Adipocyte (in vitro differentiated cells): ENCODE measurements at regions not wholly inside any gene's neighbourhood (a gene's known extent, or its start where the extent isn't known, plus 50 kb on each side); places are given as distances from the start of the nearest gene placed in this dataset.

Experiments
- DNase-seq: peaks from one replicate; pipeline ENCODE4 v3.0.0-alpha.2; 2015; ENCODE audit warnings: low read depth
- H3K27me3 ChIP-seq: replicated peaks from 2 replicates; pipeline ENCODE4 v1.7.0; 2013; ENCODE audit warnings: mild to moderate bottlenecking, low read length, moderate library complexity; ENCODE audit not compliant: control insufficient read depth, insufficient read depth
- H3K36me3 ChIP-seq: 2 replicates; pipeline ENCODE4 v1.7.0; 2013; ENCODE audit warnings: low read length, mild to moderate bottlenecking, moderate library complexity; ENCODE audit not compliant: control insufficient read depth, insufficient read depth, severe bottlenecking
- H3K4me1 ChIP-seq: 2 replicates; pipeline ENCODE4 v1.7.0; 2013; ENCODE audit warnings: mild to moderate bottlenecking, low read length, moderate library complexity; ENCODE audit not compliant: control insufficient read depth, insufficient read depth
- H3K4me3 ChIP-seq: 2 replicates; pipeline ENCODE4 v1.7.0; 2013; ENCODE audit warnings: mild to moderate bottlenecking, low read length, moderate library complexity
- H3K9ac ChIP-seq: 2 replicates; pipeline ENCODE4 v1.7.0; 2013; ENCODE audit warnings: mild to moderate bottlenecking, low read length, moderate library complexity
- H3K9me3 ChIP-seq: 2 replicates; pipeline ENCODE4 v1.7.0; 2013; ENCODE audit warnings: mild to moderate bottlenecking, low read length, moderate library complexity; ENCODE audit not compliant: control insufficient read depth

DNA sequence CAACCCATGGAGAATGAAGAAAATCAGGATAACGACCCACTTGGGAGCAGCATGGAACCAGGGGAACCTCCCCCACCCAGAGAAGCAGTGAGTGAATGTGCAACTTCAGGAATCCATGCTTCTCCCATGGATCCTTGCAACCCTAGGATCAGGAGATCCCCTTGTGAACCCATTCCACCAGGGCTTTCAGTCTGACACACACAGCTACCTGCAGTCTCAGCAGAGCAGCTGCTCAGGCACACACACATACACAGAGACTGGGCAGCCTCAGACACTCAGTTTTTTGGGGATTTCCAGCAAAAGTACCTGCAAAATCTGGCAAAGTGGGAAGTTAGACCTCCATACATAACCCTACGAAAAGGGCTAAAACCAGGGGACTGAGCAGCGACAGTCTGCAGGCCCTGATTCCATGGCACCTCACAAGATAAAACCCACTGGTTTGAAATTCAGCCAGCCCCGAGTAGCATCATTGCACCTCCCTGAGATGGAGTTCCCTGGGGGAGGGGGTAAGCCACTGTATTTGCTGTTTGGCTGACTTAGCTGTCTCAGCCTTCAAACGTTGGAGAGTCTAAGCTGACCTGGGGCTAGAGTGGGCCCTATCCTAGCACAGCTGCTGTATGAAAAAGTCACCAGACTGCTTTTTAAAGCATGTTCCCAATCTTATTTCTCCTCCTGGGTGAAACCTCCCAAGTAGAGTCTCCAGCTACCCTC, 737.5 kb upstream of the NDST4 start:
- H3K36me3 ChIP-seq: no peaks in the 10 kb centered on the region
- no peak for DNase-seq
- no peak overlapping the region for H3K9ac ChIP-seq
- no peaks in the 10 kb centered on the region for H3K27me3 ChIP-seq
- H3K9me3 ChIP-seq: no peaks in the 10 kb centered on the region
- H3K4me3 ChIP-seq: no peak overlapping the region
- no peaks in the 10 kb centered on the region for H3K4me1 ChIP-seq

GRCh38 chr4:115844180-115844579, 730.8 kb upstream of the NDST4 start:
- H3K4me3 ChIP-seq: no peak overlapping the region
- H3K27me3 ChIP-seq: no peaks in the 10 kb centered on the region
- DNase-seq: no peak
- H3K36me3 ChIP-seq: no peaks in the 10 kb centered on the region
- H3K4me1 ChIP-seq: no peaks in the 10 kb centered on the region
- H3K9ac ChIP-seq: no peak overlapping the region
- H3K9me3 ChIP-seq: no peaks in the 10 kb centered on the region

- no peak for DNase-seq
- Histone ChIP-seq H3K4me1 (no peaks in the 10 kb centered on the region), H3K9ac (no peak overlapping the region), H3K36me3 (no peaks in the 10 kb centered on the region), H3K27me3 (no peaks in the 10 kb centered on the region), H3K9me3 (no peaks in the 10 kb centered on the region), H3K4me3 (no peak overlapping the region)
Observed at GRCh38 chr4:115841871-115842270, 728.5 kb upstream of the NDST4 start.

DNA sequence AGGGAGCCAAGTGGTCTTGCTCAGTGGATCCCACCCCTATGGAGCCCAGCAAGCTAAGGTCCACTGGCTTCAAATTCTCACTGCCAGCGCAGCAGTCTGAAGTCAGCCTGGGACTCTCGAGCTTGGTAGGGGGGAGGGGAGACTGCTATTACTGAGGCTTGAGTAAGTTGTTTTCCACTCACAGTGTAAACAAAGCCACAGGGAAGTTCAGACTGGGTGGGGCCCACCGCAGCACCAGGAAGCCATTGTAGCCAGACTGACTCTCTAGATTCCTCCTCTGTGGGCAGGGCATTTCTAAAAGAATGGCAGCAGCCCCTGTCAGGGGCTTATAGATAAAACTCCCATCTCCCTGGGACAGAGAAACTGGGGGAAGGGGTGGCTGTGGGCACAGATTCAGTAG, 721.0 kb upstream of the NDST4 start:
- DNase-seq: no peak

GRCh38 chr4:115824630-115825029, 711.2 kb upstream of the NDST4 start:
- Histone ChIP-seq H3K4me1 (no peaks in the 10 kb centered on the region), H3K4me3 (no peak overlapping the region), H3K9me3 (peaks cover 5% of the 10 kb centered on the region), H3K27me3 (no peaks in the 10 kb centered on the region), H3K36me3 (no peaks in the 10 kb centered on the region), H3K9ac (no peak overlapping the region)
- DNase-seq: no peak

More for the DNA sequence above, 721.0 kb upstream of the NDST4 start:
- Histone ChIP-seq H3K9me3 (peaks cover 8% of the 10 kb centered on the region), H3K9ac (no peak overlapping the region), H3K27me3 (no peaks in the 10 kb centered on the region), H3K36me3 (no peaks in the 10 kb centered on the region), H3K4me3 (no peak overlapping the region), H3K4me1 (no peaks in the 10 kb centered on the region)

GRCh38 chr4:115803825-115804224, 690.4 kb upstream of the NDST4 start:
- no peak for DNase-seq
- Histone ChIP-seq H3K36me3 (no peaks in the 10 kb centered on the region), H3K27me3 (no peaks in the 10 kb centered on the region), H3K4me1 (no peaks in the 10 kb centered on the region), H3K4me3 (no peak overlapping the region), H3K9me3 (peaks cover 10% of the 10 kb centered on the region), H3K9ac (no peak overlapping the region)

- Histone ChIP-seq H3K27me3 (no peaks in the 10 kb centered on the region), H3K36me3 (no peaks in the 10 kb centered on the region), H3K9me3 (peaks cover 5% of the 10 kb centered on the region), H3K9ac (no peak overlapping the region), H3K4me3 (no peak overlapping the region), H3K4me1 (no peaks in the 10 kb centered on the region)
- DNase-seq: peak; percentile 1
Observed at GRCh38 chr4:115790812-115791211, 677.4 kb upstream of the NDST4 start.

- no peak for DNase-seq
- H3K9ac ChIP-seq: no peak overlapping the region
- H3K9me3 ChIP-seq: no peaks in the 10 kb centered on the region
- no peak overlapping the region for H3K4me3 ChIP-seq
- no peaks in the 10 kb centered on the region for H3K4me1 ChIP-seq
- H3K36me3 ChIP-seq: no peaks in the 10 kb centered on the region
- H3K27me3 ChIP-seq: no peaks in the 10 kb centered on the region
Observed at GRCh38 chr4:115781528-115782146, 668.2 kb upstream of the NDST4 start.

GRCh38 chr4:115780835-115781234, 667.4 kb upstream of the NDST4 start:
- no peak for DNase-seq
- no peak overlapping the region for H3K9ac ChIP-seq
- no peaks in the 10 kb centered on the region for H3K27me3 ChIP-seq
- H3K9me3 ChIP-seq: no peaks in the 10 kb centered on the region
- H3K4me1 ChIP-seq: no peaks in the 10 kb centered on the region
- H3K36me3 ChIP-seq: no peaks in the 10 kb centered on the region
- H3K4me3 ChIP-seq: no peak overlapping the region

DNA sequence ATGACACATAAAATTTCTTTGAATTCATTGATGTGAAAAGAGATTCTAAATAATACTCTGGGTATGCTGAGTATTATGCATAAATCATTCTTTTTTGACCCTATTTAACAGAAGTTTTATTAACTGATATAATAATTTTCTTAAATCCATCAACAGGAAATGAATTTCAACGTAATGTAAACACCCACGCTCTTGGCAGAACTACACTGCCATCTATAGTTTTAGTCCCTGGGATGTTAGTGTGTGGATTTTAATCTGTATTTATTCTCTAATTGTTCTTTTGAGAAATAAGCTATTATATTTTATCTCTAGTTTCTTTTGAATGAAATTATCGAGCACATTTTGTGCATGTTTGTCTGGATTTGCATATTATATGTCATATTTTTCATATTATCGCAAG, 666.8 kb upstream of the NDST4 start:
- no peak overlapping the region for H3K4me3 ChIP-seq
- no peaks in the 10 kb centered on the region for H3K9me3 ChIP-seq

GRCh38 chr4:115770046-115770543, 656.7 kb upstream of the NDST4 start:
- H3K36me3 ChIP-seq: no peaks in the 10 kb centered on the region
- H3K4me1 ChIP-seq: no peaks in the 10 kb centered on the region
- DNase-seq: no peak
- H3K9ac ChIP-seq: no peak overlapping the region
- no peaks in the 10 kb centered on the region for H3K9me3 ChIP-seq
- H3K4me3 ChIP-seq: no peak overlapping the region
- H3K27me3 ChIP-seq: no peaks in the 10 kb centered on the region

More for the DNA sequence above, 666.8 kb upstream of the NDST4 start:
- H3K27me3 ChIP-seq: no peaks in the 10 kb centered on the region
- no peaks in the 10 kb centered on the region for H3K36me3 ChIP-seq
- DNase-seq: no peak
- no peaks in the 10 kb centered on the region for H3K4me1 ChIP-seq
- H3K9ac ChIP-seq: no peak overlapping the region
